ENCODE measurements at regions not wholly inside any gene's neighbourhood (a gene's known extent, or its start where the extent isn't known, plus 50 kb on each side); places are given as distances from the start of the nearest gene placed in this dataset.

DNA sequence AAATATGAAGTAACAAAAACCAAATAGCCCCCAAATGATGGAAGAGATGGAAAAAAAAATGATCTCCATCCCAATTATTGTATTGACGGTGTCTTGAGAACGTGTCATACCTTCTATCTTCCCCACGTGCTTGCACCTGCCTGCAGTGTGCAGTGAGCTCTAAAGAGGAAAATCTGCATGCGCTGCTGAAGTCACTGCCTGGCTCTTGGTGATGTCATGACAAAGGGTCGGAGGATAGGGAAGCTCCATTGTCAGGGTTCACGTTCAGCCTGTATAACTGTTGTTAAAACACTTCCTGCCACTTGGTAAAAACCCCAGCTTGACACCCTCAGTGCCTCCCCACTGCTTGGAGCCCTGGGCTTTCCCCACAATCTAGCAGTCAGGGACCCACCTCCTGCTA, 549.2 kb upstream of the MKI67 start:
- no peak overlapping the region for H3K4me3 ChIP-seq (ENCODE audit: low read depth, low read length)
- TF ChIP-seq, protein P1, sequence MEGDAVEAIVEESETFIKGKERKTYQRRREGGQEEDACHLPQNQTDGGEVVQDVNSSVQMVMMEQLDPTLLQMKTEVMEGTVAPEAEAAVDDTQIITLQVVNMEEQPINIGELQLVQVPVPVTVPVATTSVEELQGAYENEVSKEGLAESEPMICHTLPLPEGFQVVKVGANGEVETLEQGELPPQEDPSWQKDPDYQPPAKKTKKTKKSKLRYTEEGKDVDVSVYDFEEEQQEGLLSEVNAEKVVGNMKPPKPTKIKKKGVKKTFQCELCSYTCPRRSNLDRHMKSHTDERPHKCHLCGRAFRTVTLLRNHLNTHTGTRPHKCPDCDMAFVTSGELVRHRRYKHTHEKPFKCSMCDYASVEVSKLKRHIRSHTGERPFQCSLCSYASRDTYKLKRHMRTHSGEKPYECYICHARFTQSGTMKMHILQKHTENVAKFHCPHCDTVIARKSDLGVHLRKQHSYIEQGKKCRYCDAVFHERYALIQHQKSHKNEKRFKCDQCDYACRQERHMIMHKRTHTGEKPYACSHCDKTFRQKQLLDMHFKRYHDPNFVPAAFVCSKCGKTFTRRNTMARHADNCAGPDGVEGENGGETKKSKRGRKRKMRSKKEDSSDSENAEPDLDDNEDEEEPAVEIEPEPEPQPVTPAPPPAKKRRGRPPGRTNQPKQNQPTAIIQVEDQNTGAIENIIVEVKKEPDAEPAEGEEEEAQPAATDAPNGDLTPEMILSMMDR (IDR thresholded peaks at IDR 0.05; ENCODE audit: borderline replicate concordance, insufficient read depth, low read depth, low read length): no peak

- H3K4me3 ChIP-seq (ENCODE audit: low read depth, low read length): no peak overlapping the region
- TF ChIP-seq, protein P1 (IDR thresholded peaks at IDR 0.05; ENCODE audit: borderline replicate concordance, insufficient read depth, low read depth, low read length): no peak
Observed at GRCh38 chr10:128680116-128680515, 553.9 kb upstream of the MKI67 start.

DNA sequence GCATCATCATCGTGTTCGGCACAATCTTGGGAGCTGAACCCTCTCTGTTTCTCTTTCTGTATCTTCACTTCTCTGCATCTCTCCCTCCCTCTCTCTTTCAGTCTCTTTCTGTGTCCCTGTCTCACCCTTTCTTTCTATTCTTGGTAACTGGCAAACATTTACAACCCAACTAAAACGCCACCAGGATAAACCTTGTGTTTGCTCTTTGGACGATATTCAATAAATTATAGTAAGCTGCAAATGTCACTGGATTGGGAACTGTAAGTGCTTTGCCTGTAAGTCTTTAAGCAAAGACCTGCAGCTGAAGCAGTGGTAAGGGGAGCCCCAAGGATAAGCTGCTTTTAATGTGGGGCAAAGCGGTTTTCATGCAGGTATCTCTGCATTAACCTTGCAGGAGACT, 558.0 kb upstream of the MKI67 start:
- TF ChIP-seq, protein P1 (IDR thresholded peaks at IDR 0.05; ENCODE audit: borderline replicate concordance, insufficient read depth, low read depth, low read length): no peak
- H3K4me3 ChIP-seq (ENCODE audit: low read depth, low read length): no peak overlapping the region

DNA sequence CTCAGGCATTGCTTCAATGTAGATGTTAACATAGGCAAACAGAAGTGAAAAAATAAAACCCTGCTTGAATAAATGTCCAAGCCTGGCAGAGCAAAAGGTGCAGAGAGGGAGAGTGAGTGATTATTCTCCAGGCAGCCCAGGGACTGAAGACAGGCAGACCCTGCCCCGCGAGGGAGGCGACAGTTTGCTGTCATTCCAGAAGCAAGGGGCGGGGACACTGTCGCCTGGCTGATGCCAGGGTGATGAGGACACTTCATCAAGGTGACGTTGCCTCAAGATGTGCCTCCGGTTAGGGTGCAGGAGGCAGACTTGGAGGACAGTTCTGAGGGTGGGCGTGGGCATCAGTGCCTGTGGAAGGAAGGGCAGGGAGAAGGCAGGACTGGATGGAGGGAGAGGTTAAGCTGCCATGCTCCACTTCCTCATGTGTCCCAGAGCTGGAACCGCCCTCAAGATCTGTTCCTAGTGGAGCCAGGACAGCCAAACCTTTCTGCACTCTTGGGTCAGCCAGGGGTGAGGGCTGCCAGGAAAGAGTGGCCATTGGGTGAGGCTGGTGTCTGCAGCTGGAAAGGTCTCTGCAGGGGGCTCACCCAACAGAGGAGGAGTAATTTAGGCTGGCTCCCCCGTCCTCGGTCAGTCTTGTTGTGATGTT, 560.5 kb upstream of the MKI67 start:
- no peak overlapping the region for H3K4me3 ChIP-seq (ENCODE audit: low read depth, low read length)
- TF ChIP-seq, protein P1 (IDR thresholded peaks at IDR 0.05; ENCODE audit: borderline replicate concordance, insufficient read depth, low read depth, low read length): no peak

DNA sequence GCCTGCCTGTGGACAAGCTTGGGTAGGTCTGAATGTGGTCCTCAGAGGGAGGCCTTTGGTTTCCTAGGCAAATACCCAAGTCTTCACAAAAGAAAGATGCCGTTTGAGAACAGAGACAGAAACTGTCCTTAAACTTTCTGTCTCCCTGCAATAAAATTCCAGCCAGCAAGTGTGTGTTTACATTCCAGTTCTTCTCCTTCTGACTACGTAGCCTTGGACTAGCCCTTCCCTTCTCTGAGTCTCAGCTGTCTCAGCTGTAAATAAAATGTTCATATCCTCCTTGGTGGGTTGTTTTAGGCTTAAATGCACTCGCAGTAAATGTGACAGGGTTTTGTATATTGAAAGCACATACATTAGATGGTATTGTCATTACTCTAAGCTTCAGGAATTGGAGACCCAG, 561.2 kb upstream of the MKI67 start:
- no peak overlapping the region for H3K4me3 ChIP-seq (ENCODE audit: low read depth, low read length)
- TF ChIP-seq, protein P1 (IDR thresholded peaks at IDR 0.05; ENCODE audit: borderline replicate concordance, insufficient read depth, low read depth, low read length): no peak

- H3K4me3 ChIP-seq (ENCODE audit: low read depth, low read length): no peak overlapping the region
- TF ChIP-seq, protein P1 (IDR thresholded peaks at IDR 0.05; ENCODE audit: borderline replicate concordance, insufficient read depth, low read depth, low read length): no peak
Observed at GRCh38 chr10:128687927-128688549, 561.8 kb upstream of the MKI67 start.

- TF ChIP-seq, protein P1 (IDR thresholded peaks at IDR 0.05; ENCODE audit: borderline replicate concordance, insufficient read depth, low read depth, low read length): no peak
Observed at GRCh38 chr10:128689667-128690066, 563.4 kb upstream of the MKI67 start.

More at GRCh38 chr10:128689667-128690066, 563.4 kb upstream of the MKI67 start:
- H3K4me3 ChIP-seq (ENCODE audit: low read depth, low read length): no peak overlapping the region
